Panc1 (cell line): ENCODE measurements at regions not wholly inside any gene's neighbourhood (a gene's known extent, or its start where the extent isn't known, plus 50 kb on each side); places are given as distances from the start of the nearest gene placed in this dataset.

ENCODE experiments used
- CTCF ChIP-seq: fragments of 450-650 bp; IDR thresholded peaks from 2 replicates; pipeline ENCODE4 v1.5.1; 2017; ENCODE audit warnings: mild to moderate bottlenecking
- POLR2AphosphoS5 ChIP-seq: IDR thresholded peaks from 2 replicates; pipeline ENCODE4 v1.6.1; 2012; ENCODE audit warnings: mild to moderate bottlenecking, low read depth, low read length, moderate library complexity
- SIN3A ChIP-seq: IDR thresholded peaks from 2 replicates; pipeline ENCODE4 v1.6.1; 2012; ENCODE audit warnings: low read depth, mild to moderate bottlenecking, low read length, moderate library complexity, borderline replicate concordance; ENCODE audit not compliant: insufficient read depth

GRCh38 chr9:86557918-86558317, 203.7 kb upstream of the TUT7 start:
- TF ChIP-seq CTCF (no peak), SIN3A (no peak), POLR2AphosphoS5 (no peak)
